ENCODE measurements at regions not wholly inside any gene's neighbourhood (a gene's known extent, or its start where the extent isn't known, plus 50 kb on each side); places are given as distances from the start of the nearest gene placed in this dataset.
"Not testable (repeated sequence)": the region's sequence is repeated elsewhere in the genome, so short reads cannot be mapped to it uniquely, and the experiment has no call there.

DNA sequence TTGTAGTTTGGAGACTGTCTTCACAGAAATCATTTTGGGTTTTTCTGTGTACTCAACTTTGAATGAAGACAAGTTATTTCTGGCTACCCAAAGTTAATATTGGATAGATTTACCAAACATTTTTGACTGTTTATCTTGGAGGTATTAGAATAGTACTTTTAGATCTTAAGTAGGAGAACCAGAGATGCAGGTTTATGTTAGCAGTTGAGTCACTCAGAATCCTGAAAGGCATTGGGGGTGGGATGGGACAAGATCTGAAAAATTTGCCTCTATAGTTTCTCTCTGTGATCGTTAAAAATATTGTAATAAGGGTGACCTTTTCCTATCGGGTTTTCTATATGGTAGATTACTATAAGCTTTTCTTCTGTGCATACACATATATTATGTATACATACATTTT is 112.3 kb downstream of the TTC6 start:
- intact Hi-C loops (cut with DNase I): no loop called here
- H3K36me3 ChIP-seq: no peaks in the 10 kb centered on the region
- DNase-seq: no peak

DNA sequence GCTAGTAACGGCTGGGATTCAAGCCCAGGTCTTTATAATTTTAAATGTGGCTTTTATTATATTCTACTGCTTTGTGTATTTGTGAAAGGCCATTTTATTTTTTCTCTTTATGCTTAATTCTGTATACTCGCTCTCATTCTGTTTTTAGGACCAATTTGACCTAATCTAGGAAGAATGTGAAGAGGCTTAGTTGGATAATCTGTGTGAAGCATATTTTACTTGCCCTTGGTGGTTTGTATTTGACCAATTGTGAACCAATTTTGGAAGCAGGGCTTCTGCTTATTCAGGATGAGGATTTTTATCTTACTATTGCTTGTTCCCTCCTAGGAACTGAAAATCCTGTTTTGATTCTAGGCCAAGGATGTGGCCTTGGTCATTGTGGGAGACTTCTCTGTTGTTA is 113.1 kb downstream of the TTC6 start:
- Histone ChIP-seq H3K27me3 (ENCODE audit: low read depth) (no peaks in the 10 kb centered on the region), H3K4me1 (no peaks in the 10 kb centered on the region), H3K4me3 (no peak overlapping the region), H3K36me3 (no peaks in the 10 kb centered on the region), H3K9me3 (no peaks in the 10 kb centered on the region), H3K27ac (no peak overlapping the region)
- no peak for DNase-seq
- intact Hi-C loops (cut with DNase I): no loop called here
- no peak for ATAC-seq
- TF ChIP-seq, protein P1, sequence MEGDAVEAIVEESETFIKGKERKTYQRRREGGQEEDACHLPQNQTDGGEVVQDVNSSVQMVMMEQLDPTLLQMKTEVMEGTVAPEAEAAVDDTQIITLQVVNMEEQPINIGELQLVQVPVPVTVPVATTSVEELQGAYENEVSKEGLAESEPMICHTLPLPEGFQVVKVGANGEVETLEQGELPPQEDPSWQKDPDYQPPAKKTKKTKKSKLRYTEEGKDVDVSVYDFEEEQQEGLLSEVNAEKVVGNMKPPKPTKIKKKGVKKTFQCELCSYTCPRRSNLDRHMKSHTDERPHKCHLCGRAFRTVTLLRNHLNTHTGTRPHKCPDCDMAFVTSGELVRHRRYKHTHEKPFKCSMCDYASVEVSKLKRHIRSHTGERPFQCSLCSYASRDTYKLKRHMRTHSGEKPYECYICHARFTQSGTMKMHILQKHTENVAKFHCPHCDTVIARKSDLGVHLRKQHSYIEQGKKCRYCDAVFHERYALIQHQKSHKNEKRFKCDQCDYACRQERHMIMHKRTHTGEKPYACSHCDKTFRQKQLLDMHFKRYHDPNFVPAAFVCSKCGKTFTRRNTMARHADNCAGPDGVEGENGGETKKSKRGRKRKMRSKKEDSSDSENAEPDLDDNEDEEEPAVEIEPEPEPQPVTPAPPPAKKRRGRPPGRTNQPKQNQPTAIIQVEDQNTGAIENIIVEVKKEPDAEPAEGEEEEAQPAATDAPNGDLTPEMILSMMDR (IDR thresholded peaks at IDR 0.05): no peak

More for the DNA sequence above, 112.3 kb downstream of the TTC6 start:
- H3K4me1 ChIP-seq: no peaks in the 10 kb centered on the region
- no peak for ATAC-seq
- no peak overlapping the region for H3K27ac ChIP-seq
- TF ChIP-seq, protein P1 (IDR thresholded peaks at IDR 0.05): no peak
- H3K27me3 ChIP-seq (ENCODE audit: low read depth): no peaks in the 10 kb centered on the region
- H3K4me3 ChIP-seq: no peak overlapping the region
- no peaks in the 10 kb centered on the region for H3K9me3 ChIP-seq

DNA sequence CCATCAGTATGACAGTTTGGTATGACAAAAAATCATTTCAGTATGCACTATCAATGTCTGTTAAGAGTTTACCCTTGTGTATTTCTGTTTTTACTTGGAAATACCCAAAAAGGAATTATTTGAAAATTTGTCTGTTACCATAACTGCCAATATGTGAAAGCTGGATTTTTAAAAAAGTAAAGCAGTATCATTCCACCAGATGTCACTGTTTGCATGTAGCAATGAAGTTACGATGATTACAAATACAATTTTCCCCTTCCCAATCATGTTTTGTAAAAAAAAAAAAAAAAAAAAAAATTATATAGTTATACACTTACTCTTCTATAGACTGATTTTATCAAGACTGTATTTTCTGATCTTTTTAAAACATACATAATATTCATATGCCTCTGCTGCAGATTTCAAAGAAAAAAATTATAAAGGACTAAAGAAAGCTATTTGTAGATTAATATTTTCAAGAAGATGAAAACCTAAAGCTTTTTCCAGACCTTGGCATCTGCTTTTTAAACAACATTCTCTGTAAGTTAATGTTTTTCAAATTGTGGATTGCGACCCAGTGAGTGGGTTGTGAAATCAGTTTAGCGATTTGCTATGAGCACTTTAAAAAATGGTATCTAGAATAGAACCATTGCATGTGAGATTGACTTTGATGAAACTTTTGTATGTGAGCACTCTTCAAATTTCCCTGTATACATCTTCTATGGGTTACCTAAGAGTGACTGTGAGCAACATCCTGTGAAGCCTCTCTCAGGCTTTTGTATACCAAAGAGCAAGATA is 114.2 kb downstream of the TTC6 start:
- no peaks in the 10 kb centered on the region for H3K4me1 ChIP-seq
- TF ChIP-seq, protein P1 (IDR thresholded peaks at IDR 0.05): no peak
- no peak overlapping the region for H3K4me3 ChIP-seq
- ATAC-seq (no peak), DNase-seq (no peak)
- no peaks in the 10 kb centered on the region for H3K9me3 ChIP-seq
- H3K36me3 ChIP-seq: no peaks in the 10 kb centered on the region
- intact Hi-C loops (cut with DNase I): no loop called here
- no peaks in the 10 kb centered on the region for H3K27me3 ChIP-seq (ENCODE audit: low read depth)
- H3K27ac ChIP-seq: no peak overlapping the region

DNA sequence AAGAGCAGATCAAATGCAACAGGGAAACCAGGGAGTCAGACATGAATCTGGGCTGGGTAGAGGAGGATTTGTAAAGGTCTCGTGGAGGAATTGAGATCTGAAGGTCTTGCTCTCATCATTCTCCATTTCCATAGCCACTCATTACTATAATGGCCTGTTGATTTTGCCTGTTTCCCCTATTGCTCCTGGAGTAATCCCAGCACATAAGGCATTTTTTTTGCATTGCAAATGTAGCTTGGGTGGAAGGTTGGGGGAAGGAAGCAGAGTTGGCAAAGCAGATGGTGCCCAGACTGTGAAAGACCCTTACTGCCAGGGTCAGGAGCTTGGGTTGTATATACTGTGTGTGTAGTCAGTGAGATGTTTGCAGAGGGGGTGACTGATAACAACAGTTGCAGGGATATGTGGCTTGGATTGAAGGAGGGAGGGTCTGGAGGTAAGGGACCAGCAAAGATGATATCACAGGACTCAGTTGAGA is 116.0 kb downstream of the TTC6 start:
- no peak overlapping the region for H3K4me3 ChIP-seq
- TF ChIP-seq, protein P1 (IDR thresholded peaks at IDR 0.05): no peak
- no peaks in the 10 kb centered on the region for H3K27me3 ChIP-seq (ENCODE audit: low read depth)
- H3K27ac ChIP-seq: no peak overlapping the region
- no peaks in the 10 kb centered on the region for H3K36me3 ChIP-seq
- intact Hi-C loops (cut with DNase I): no loop called here
- ATAC-seq: no peak
- no peak for DNase-seq
- no peaks in the 10 kb centered on the region for H3K9me3 ChIP-seq
- H3K4me1 ChIP-seq: no peaks in the 10 kb centered on the region

DNA sequence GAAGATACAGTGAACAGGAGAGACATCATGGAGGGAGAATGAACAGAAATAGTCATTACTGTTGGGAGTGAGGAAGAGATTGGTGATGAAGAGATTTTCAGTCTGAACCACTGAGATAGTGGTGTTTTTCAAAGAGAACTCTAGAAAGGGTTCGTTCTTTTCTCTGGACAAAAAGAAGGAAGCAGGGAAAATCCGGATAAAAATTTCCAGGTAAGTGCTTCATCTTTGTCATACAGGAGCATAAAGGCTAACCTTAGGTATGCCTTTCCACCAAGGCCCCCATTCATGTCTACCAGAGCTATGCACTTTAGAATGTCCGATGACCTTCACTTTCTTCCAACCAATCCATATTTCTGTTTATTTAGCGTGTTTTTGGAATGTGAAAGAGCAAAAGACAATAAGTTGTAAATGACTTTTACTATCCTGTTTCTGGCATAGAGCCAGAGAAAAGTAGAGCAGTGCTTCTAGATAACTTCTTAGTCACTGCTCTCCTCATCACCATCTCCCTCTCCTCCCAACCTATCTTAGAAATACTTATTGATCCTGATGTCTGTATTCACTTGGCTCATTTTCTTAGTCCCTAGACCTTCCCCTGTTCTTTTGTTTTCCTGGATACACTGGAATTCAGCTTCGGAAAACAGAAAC is 116.5 kb downstream of the TTC6 start:
- TF ChIP-seq, protein P1 (IDR thresholded peaks at IDR 0.05): no peak
- Histone ChIP-seq H3K36me3 (no peaks in the 10 kb centered on the region), H3K27ac (no peak overlapping the region), H3K4me3 (no peak overlapping the region), H3K4me1 (no peaks in the 10 kb centered on the region), H3K27me3 (ENCODE audit: low read depth) (no peaks in the 10 kb centered on the region), H3K9me3 (no peaks in the 10 kb centered on the region)
- intact Hi-C loops (cut with DNase I): no loop called here
- ATAC-seq: no peak
- no peak for DNase-seq

DNA sequence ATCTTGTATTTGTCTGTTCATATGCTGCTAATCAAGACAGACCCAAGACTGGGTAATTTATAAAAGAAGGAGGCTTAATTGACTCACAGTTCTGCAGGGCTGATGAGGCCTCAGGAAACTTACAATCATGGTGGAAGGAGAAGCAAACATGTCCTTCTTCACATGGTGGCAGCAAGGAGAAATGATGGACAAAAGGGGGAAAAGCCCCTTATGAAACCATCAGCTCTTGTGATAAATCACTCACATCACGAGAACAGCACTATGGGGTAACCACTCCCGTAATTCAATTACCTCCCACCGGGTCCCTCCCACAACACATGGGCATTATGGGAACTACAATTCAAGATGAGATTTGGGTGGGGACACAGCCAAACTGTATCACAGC is 117.0 kb downstream of the TTC6 start:
- H3K27me3 ChIP-seq (ENCODE audit: low read depth); H3K4me1 ChIP-seq; H3K9me3 ChIP-seq; H3K4me3 ChIP-seq; DNase-seq; H3K27ac ChIP-seq; intact Hi-C loops (cut with DNase I); ATAC-seq; H3K36me3 ChIP-seq: not testable (repeated sequence)

All from lower lobe of right lung (tissue), 2 donors.